ENCODE measurements at regions not wholly inside any gene's neighbourhood (a gene's known extent, or its start where the extent isn't known, plus 50 kb on each side); places are given as distances from the start of the nearest gene placed in this dataset.
A peak's percentile ranks its signal among the peaks of the same experiment; 100 is the strongest.

GRCh38 chr16:9141813-9142212 lies 50.4 kb downstream of the HAPSTR1 start:
- Mint-ChIP-seq H3K4me3 (no peak overlapping the region), H3K4me1 (peaks cover 6% of the 10 kb centered on the region), H3K9me3 (ENCODE audit: low read depth) (no peaks in the 10 kb centered on the region), H3K27me3 (no peaks in the 10 kb centered on the region), H3K27ac (no peak overlapping the region), H3K36me3 (ENCODE audit: low read depth) (peaks cover 1% of the 10 kb centered on the region)
- intact Hi-C loops (cut with DNase I, micrococcal nuclease), result no loop called here
- DNase-seq (no peak), ATAC-seq (no peak)
- ChIA-PET CTCF (no interaction called here), POLR2A (no interaction called here)

GRCh38 chr16:9144106-9144505 lies 52.7 kb downstream of the HAPSTR1 start:
- DNase-seq (no peak), ATAC-seq (no peak)
- Mint-ChIP-seq H3K4me1 (peaks cover 4% of the 10 kb centered on the region), H3K27ac (no peak overlapping the region), H3K4me3 (no peak overlapping the region), H3K9me3 (ENCODE audit: low read depth) (no peaks in the 10 kb centered on the region), H3K27me3 (no peaks in the 10 kb centered on the region), H3K36me3 (ENCODE audit: low read depth) (peaks cover 1% of the 10 kb centered on the region)
- ChIA-PET CTCF (no interaction called here), POLR2A (no interaction called here)
- intact Hi-C loops (cut with DNase I, micrococcal nuclease), result no loop called here

- peaks cover 6% of the 10 kb centered on the region for H3K9me3 Mint-ChIP-seq (ENCODE audit: low read depth)
- no peak for ATAC-seq
- intact Hi-C loops (cut with DNase I, micrococcal nuclease), result no loop called here
- CTCF ChIA-PET, result interaction anchor here (0.7 to 2.4 kb wide), 4 partner anchors 9 to 427 kb away, joined by 3 to 14 read pairs (median 4); no protein-coding TSS in a partner anchor
- H3K4me1 Mint-ChIP-seq, result no peaks in the 10 kb centered on the region
- H3K4me3 Mint-ChIP-seq, result no peak overlapping the region
- POLR2A ChIA-PET, result no interaction called here
- DNase-seq, result no peak
- H3K27me3 Mint-ChIP-seq, result peaks cover 6% of the 10 kb centered on the region
- no peaks in the 10 kb centered on the region for H3K36me3 Mint-ChIP-seq (ENCODE audit: low read depth)
- no peak overlapping the region for H3K27ac Mint-ChIP-seq
Measured at GRCh38 chr16:9148374-9149015, 57.1 kb downstream of the HAPSTR1 start.

- Mint-ChIP-seq H3K4me3 (no peak overlapping the region), H3K36me3 (ENCODE audit: low read depth) (no peaks in the 10 kb centered on the region), H3K27me3 (peaks cover 20% of the 10 kb centered on the region), H3K9me3 (ENCODE audit: low read depth) (peaks cover 6% of the 10 kb centered on the region), H3K4me1 (no peaks in the 10 kb centered on the region), H3K27ac (no peak overlapping the region)
- ChIA-PET CTCF (no interaction called here), POLR2A (no interaction called here)
- DNase-seq (no peak), ATAC-seq (no peak)
- intact Hi-C loops (cut with DNase I, micrococcal nuclease), result loop anchor here in 1 of 2 experiments (5.0 kb wide), 1 partner anchor 1671 kb away; no protein-coding TSS in a partner anchor
Measured at GRCh38 chr16:9151074-9151473, 59.6 kb downstream of the HAPSTR1 start.

- no peak for ATAC-seq
- intact Hi-C loops (cut with DNase I, micrococcal nuclease), result loop anchor here in 1 of 2 experiments (5.0 kb wide), 1 partner anchor 1671 kb away; no protein-coding TSS in a partner anchor
Measured at GRCh38 chr16:9151597-9151996, 60.2 kb downstream of the HAPSTR1 start.

GRCh38 chr16:9152649-9153501 lies 61.4 kb downstream of the HAPSTR1 start:
- intact Hi-C loops (cut with DNase I, micrococcal nuclease), result loop anchor here in 1 of 2 experiments (5.0 kb wide), 1 partner anchor 1669 kb away; no protein-coding TSS in a partner anchor
- no peak for DNase-seq
- no peak for ATAC-seq
- Mint-ChIP-seq H3K4me1 (no peaks in the 10 kb centered on the region), H3K9me3 (ENCODE audit: low read depth) (peaks cover 6% of the 10 kb centered on the region), H3K36me3 (ENCODE audit: low read depth) (no peaks in the 10 kb centered on the region), H3K4me3 (no peak overlapping the region), H3K27me3 (peaks cover 23% of the 10 kb centered on the region), H3K27ac (no peak overlapping the region)
- ChIA-PET CTCF (interaction anchor here (1.2 kb wide), 1 partner anchor 1028 kb away, joined by 3 read pairs; no protein-coding TSS in a partner anchor), POLR2A (no interaction called here)

More at GRCh38 chr16:9151597-9151996, 60.2 kb downstream of the HAPSTR1 start:
- H3K27ac Mint-ChIP-seq, result no peak overlapping the region
- peaks cover 20% of the 10 kb centered on the region for H3K27me3 Mint-ChIP-seq
- POLR2A ChIA-PET, result no interaction called here
- H3K4me3 Mint-ChIP-seq, result no peak overlapping the region
- H3K9me3 Mint-ChIP-seq (ENCODE audit: low read depth), result peaks cover 6% of the 10 kb centered on the region
- CTCF ChIA-PET, result interaction anchor here (1.2 kb wide), 1 partner anchor 1030 kb away, joined by 3 read pairs; no protein-coding TSS in a partner anchor
- H3K4me1 Mint-ChIP-seq, result no peaks in the 10 kb centered on the region
- H3K36me3 Mint-ChIP-seq (ENCODE audit: low read depth), result no peaks in the 10 kb centered on the region
- no peak for DNase-seq

- DNase-seq, result no peak
- Mint-ChIP-seq H3K4me1 (no peaks in the 10 kb centered on the region), H3K27me3 (peaks cover 24% of the 10 kb centered on the region), H3K36me3 (ENCODE audit: low read depth) (no peaks in the 10 kb centered on the region), H3K27ac (no peak overlapping the region), H3K9me3 (ENCODE audit: low read depth) (peaks cover 6% of the 10 kb centered on the region), H3K4me3 (no peak overlapping the region)
- ChIA-PET CTCF (no interaction called here), POLR2A (no interaction called here)
- intact Hi-C loops (cut with DNase I, micrococcal nuclease), result loop anchor here in 1 of 2 experiments (5.0 kb wide), 1 partner anchor 1669 kb away; no protein-coding TSS in a partner anchor
- ATAC-seq, result no peak
Measured at GRCh38 chr16:9153502-9153864, 62.0 kb downstream of the HAPSTR1 start.

GRCh38 chr16:9154567-9155410 lies 63.3 kb downstream of the HAPSTR1 start:
- DNase-seq, result no peak
- ChIA-PET POLR2A (no interaction called here), CTCF (no interaction called here)
- H3K9me3 Mint-ChIP-seq (ENCODE audit: low read depth), result peaks cover 6% of the 10 kb centered on the region
- H3K36me3 Mint-ChIP-seq (ENCODE audit: low read depth), result no peaks in the 10 kb centered on the region
- H3K27ac Mint-ChIP-seq, result no peak overlapping the region
- intact Hi-C loops (cut with DNase I, micrococcal nuclease), result loop anchor here in 1 of 2 experiments (5.0 kb wide), 1 partner anchor 1668 kb away; no protein-coding TSS in a partner anchor
- H3K27me3 Mint-ChIP-seq, result peaks cover 26% of the 10 kb centered on the region
- no peak overlapping the region for H3K4me3 Mint-ChIP-seq
- ATAC-seq, result no peak
- H3K4me1 Mint-ChIP-seq, result no peaks in the 10 kb centered on the region

GRCh38 chr16:9155871-9156270 lies 64.4 kb downstream of the HAPSTR1 start:
- ChIA-PET POLR2A (no interaction called here), CTCF (no interaction called here)
- Mint-ChIP-seq H3K4me1 (no peaks in the 10 kb centered on the region), H3K27me3 (peaks cover 34% of the 10 kb centered on the region), H3K9me3 (ENCODE audit: low read depth) (peaks cover 6% of the 10 kb centered on the region), H3K36me3 (ENCODE audit: low read depth) (no peaks in the 10 kb centered on the region), H3K27ac (no peak overlapping the region), H3K4me3 (no peak overlapping the region)
- ATAC-seq (no peak), DNase-seq (no peak)
- intact Hi-C loops (cut with DNase I, micrococcal nuclease), result no loop called here

- no peaks in the 10 kb centered on the region for H3K36me3 Mint-ChIP-seq (ENCODE audit: low read depth)
- DNase-seq (peak; percentile 70), ATAC-seq (peak; percentile 53)
- ChIA-PET CTCF (interaction anchor here (0.6 to 1.8 kb wide), 3 partner anchors 21 to 1584 kb away, joined by 3 to 5 read pairs (median 4); partner anchors contain the start of gene NUBP1), POLR2A (no interaction called here)
- no peaks in the 10 kb centered on the region for H3K9me3 Mint-ChIP-seq (ENCODE audit: low read depth)
- intact Hi-C loops (cut with DNase I, micrococcal nuclease), result loop anchor here in 1 of 2 experiments (1.0 kb wide), 1 partner anchor 1021 kb away; no protein-coding TSS in a partner anchor
- H3K4me1 Mint-ChIP-seq, result no peaks in the 10 kb centered on the region
- no peak overlapping the region for H3K27ac Mint-ChIP-seq
- H3K4me3 Mint-ChIP-seq, result no peak overlapping the region
- peaks cover 18% of the 10 kb centered on the region for H3K27me3 Mint-ChIP-seq
Measured at GRCh38 chr16:9159839-9160550, 68.6 kb downstream of the HAPSTR1 start.

All from activated CD4-positive, alpha-beta T cell treated with anti-CD3 and anti-CD28 coated beads for 36 hours (primary cell).